ENCODE measurements at regions not wholly inside any gene's neighbourhood (a gene's known extent, or its start where the extent isn't known, plus 50 kb on each side); places are given as distances from the start of the nearest gene placed in this dataset.

- TF ChIP-seq ZNF396 (CRISPR knock-in tag; IDR thresholded peaks at IDR 0.05; ENCODE audit: borderline replicate concordance): no peak
- TF ChIP-seq E2F4 (CRISPR knock-in tag; IDR thresholded peaks at IDR 0.05; ENCODE audit: borderline replicate concordance, low read depth): no peak
Measured at GRCh38 chr13:57311009-57311586, 144.1 kb downstream of the PRR20E start.
